CD4-positive, CD25-positive, alpha-beta regulatory T cell (primary cell): ENCODE measurements at regions not wholly inside any gene's neighbourhood (a gene's known extent, or its start where the extent isn't known, plus 50 kb on each side); places are given as distances from the start of the nearest gene placed in this dataset.
A peak's percentile ranks its signal among the peaks of the same experiment; 100 is the strongest.

ENCODE experiments used
- ATAC-seq, 2 donors: fragments of 150-1000 bp; cut with Tn5 transposase; one replicate each; pipeline ENCODE4 v1.10.0; 2021; ENCODE audit warnings: low read depth in 2 of 2, moderate number of reproducible peaks in 2 of 2, moderate library complexity in 1 of 2
- DNase-seq, 3 donors: peaks; one replicate each; pipeline versions ENCODE4 v3.0.0 to v3.0.0-alpha.2; 2012 to 2022; ENCODE audit warnings: mixed read lengths in 1 of 3
- H3K27ac ChIP-seq: one replicate; pipeline ENCODE4 v1.7.0; 2013; ENCODE audit warnings: mild to moderate bottlenecking, low read length; ENCODE audit not compliant: insufficient read depth, poor library complexity, severe bottlenecking
- H3K27me3 ChIP-seq: one replicate; pipeline ENCODE4 v1.7.0; 2013; ENCODE audit warnings: low read length; ENCODE audit not compliant: control insufficient read depth, insufficient read depth
- H3K36me3 ChIP-seq: one replicate; pipeline ENCODE4 v1.7.0; 2013; ENCODE audit warnings: mild to moderate bottlenecking, low read length, moderate library complexity; ENCODE audit not compliant: control insufficient read depth, insufficient read depth
- H3K4me1 ChIP-seq: 2 replicates; pipeline ENCODE4 v1.7.0; 2013; ENCODE audit warnings: mild to moderate bottlenecking, low read length; ENCODE audit not compliant: insufficient read depth, control insufficient read depth, poor library complexity, severe bottlenecking
- H3K4me3 ChIP-seq: one replicate; pipeline ENCODE4 v1.7.0; 2013; ENCODE audit warnings: low read depth, mild to moderate bottlenecking, low read length, moderate library complexity
- H3K9me3 ChIP-seq, 2 experiments: 1 replicate in 1 of 2; 2 replicates in 1 of 2; pipeline ENCODE4 v1.7.0; 2013; ENCODE audit warnings: low read length in 2 of 2, mild to moderate bottlenecking in 1 of 2, moderate library complexity in 1 of 2; ENCODE audit not compliant: control insufficient read depth in 2 of 2
- H3K27ac Mint-ChIP-seq, 3 donors: one replicate each; pipeline ENCODE4 v1.8.0; 2020 to 2022; ENCODE audit warnings: mild to moderate bottlenecking in 3 of 3, mixed read lengths in 3 of 3, moderate library complexity in 2 of 3
- H3K27me3 Mint-ChIP-seq: one replicate; pipeline ENCODE4 v1.8.0; 2022; ENCODE audit warnings: mild to moderate bottlenecking, mixed read lengths
- H3K36me3 Mint-ChIP-seq: one replicate; pipeline ENCODE4 v1.8.0; 2020; ENCODE audit warnings: mixed read lengths
- H3K4me1 Mint-ChIP-seq, 4 donors: one replicate each; pipeline ENCODE4 v1.8.0; 2020 to 2022; ENCODE audit warnings: mixed read lengths in 4 of 4, mild to moderate bottlenecking in 1 of 4
- H3K4me3 Mint-ChIP-seq, 4 donors: one replicate each; pipeline ENCODE4 v1.8.0; 2020 to 2022; ENCODE audit warnings: mild to moderate bottlenecking in 4 of 4, mixed read lengths in 4 of 4, moderate library complexity in 3 of 4
- H3K9me3 Mint-ChIP-seq, 7 donors: one replicate each; pipeline ENCODE4 v1.8.0; 2020 to 2022; ENCODE audit warnings: mixed read lengths in 7 of 7, mild to moderate bottlenecking in 3 of 7, moderate library complexity in 2 of 7

- Mint-ChIP-seq H3K9me3 (peaks cover 0 to 5% (median 0%) of the 10 kb centered on the region in 7 donors), H3K36me3 (peaks cover 7% of the 10 kb centered on the region), H3K27ac (no peak overlapping the region), H3K4me1 (peaks cover 0 to 22% (median 7%) of the 10 kb centered on the region in 4 donors), H3K27me3 (peaks cover 4% of the 10 kb centered on the region), H3K4me3 (no peak overlapping the region)
- H3K36me3 ChIP-seq: no peaks in the 10 kb centered on the region
- DNase-seq (no peak), ATAC-seq (no peak)
- H3K27ac ChIP-seq: no peak overlapping the region
- no peaks in the 10 kb centered on the region for H3K27me3 ChIP-seq
- H3K4me1 ChIP-seq: peaks cover 9% of the 10 kb centered on the region
- no peak overlapping the region for H3K4me3 ChIP-seq
- H3K9me3 ChIP-seq: no peaks in the 10 kb centered on the region
Measured at GRCh38 chr12:107497231-107497630, 188.4 kb upstream of the PWP1 start.

GRCh38 chr12:107500307-107500706, 185.3 kb upstream of the PWP1 start:
- ATAC-seq (no peak), DNase-seq (no peak)
- Histone ChIP-seq H3K36me3 (no peaks in the 10 kb centered on the region), H3K27ac (no peak overlapping the region), H3K4me3 (no peak overlapping the region), H3K9me3 (no peaks in the 10 kb centered on the region), H3K27me3 (no peaks in the 10 kb centered on the region), H3K4me1 (no peaks in the 10 kb centered on the region)
- no peak overlapping the region for H3K4me3 Mint-ChIP-seq
- H3K9me3 Mint-ChIP-seq: peaks cover 0 to 7% (median 0%) of the 10 kb centered on the region in 7 donors
- peaks cover 7% of the 10 kb centered on the region for H3K36me3 Mint-ChIP-seq
- peaks cover 4% of the 10 kb centered on the region for H3K27me3 Mint-ChIP-seq
- peaks cover 0 to 8% (median under 1%) of the 10 kb centered on the region in 4 donors for H3K4me1 Mint-ChIP-seq
- peak overlapping the region in 1 of 3 donors; percentile 44 for H3K27ac Mint-ChIP-seq

GRCh38 chr12:107501681-107502080, 183.9 kb upstream of the PWP1 start:
- no peak for ATAC-seq

GRCh38 chr12:107503129-107503855, 182.3 kb upstream of the PWP1 start:
- H3K4me3 ChIP-seq: no peak overlapping the region
- H3K27me3 Mint-ChIP-seq: no peaks in the 10 kb centered on the region
- H3K9me3 ChIP-seq: no peaks in the 10 kb centered on the region
- DNase-seq (no peak), ATAC-seq (no peak)
- no peak overlapping the region for H3K4me3 Mint-ChIP-seq
- peaks cover 0 to 3% (median 0%) of the 10 kb centered on the region in 7 donors for H3K9me3 Mint-ChIP-seq
- peaks cover 0 to 8% (median 4%) of the 10 kb centered on the region in 4 donors for H3K4me1 Mint-ChIP-seq
- H3K36me3 ChIP-seq: no peaks in the 10 kb centered on the region
- H3K27ac ChIP-seq: no peak overlapping the region
- H3K27me3 ChIP-seq: no peaks in the 10 kb centered on the region
- no peaks in the 10 kb centered on the region for H3K36me3 Mint-ChIP-seq
- no peak overlapping the region for H3K27ac Mint-ChIP-seq
- no peaks in the 10 kb centered on the region for H3K4me1 ChIP-seq

More at GRCh38 chr12:107501681-107502080, 183.9 kb upstream of the PWP1 start:
- no peak overlapping the region for H3K27ac Mint-ChIP-seq
- peaks cover 7% of the 10 kb centered on the region for H3K36me3 Mint-ChIP-seq
- peaks cover 0 to 8% (median 0%) of the 10 kb centered on the region in 7 donors for H3K9me3 Mint-ChIP-seq
- DNase-seq: no peak
- H3K36me3 ChIP-seq: no peaks in the 10 kb centered on the region
- no peaks in the 10 kb centered on the region for H3K27me3 ChIP-seq
- H3K4me3 ChIP-seq: no peak overlapping the region
- no peak overlapping the region for H3K4me3 Mint-ChIP-seq
- H3K27me3 Mint-ChIP-seq: no peaks in the 10 kb centered on the region
- H3K4me1 ChIP-seq: no peaks in the 10 kb centered on the region
- H3K27ac ChIP-seq: no peak overlapping the region
- H3K4me1 Mint-ChIP-seq: peaks cover 0 to 8% (median under 1%) of the 10 kb centered on the region in 4 donors
- H3K9me3 ChIP-seq: no peaks in the 10 kb centered on the region

- H3K27ac Mint-ChIP-seq: peak overlapping the region in 1 of 3 donors; percentile 9
- no peaks in the 10 kb centered on the region for H3K36me3 Mint-ChIP-seq
- peaks cover 0 to 3% (median 0%) of the 10 kb centered on the region in 7 donors for H3K9me3 Mint-ChIP-seq
- no peak overlapping the region for H3K4me3 Mint-ChIP-seq
- no peak overlapping the region for H3K4me3 ChIP-seq
- H3K9me3 ChIP-seq: no peaks in the 10 kb centered on the region
- no peaks in the 10 kb centered on the region for H3K27me3 ChIP-seq
- H3K27me3 Mint-ChIP-seq: no peaks in the 10 kb centered on the region
- no peak for DNase-seq
- H3K4me1 ChIP-seq: no peaks in the 10 kb centered on the region
- ATAC-seq: no peak
- peaks cover 0 to 8% (median 4%) of the 10 kb centered on the region in 4 donors for H3K4me1 Mint-ChIP-seq
- no peaks in the 10 kb centered on the region for H3K36me3 ChIP-seq
- no peak overlapping the region for H3K27ac ChIP-seq
Measured at GRCh38 chr12:107503887-107504885, 181.4 kb upstream of the PWP1 start.

GRCh38 chr12:107509421-107509820, 176.2 kb upstream of the PWP1 start:
- peaks cover 3% of the 10 kb centered on the region for H3K36me3 Mint-ChIP-seq
- ATAC-seq: no peak
- H3K27me3 Mint-ChIP-seq: no peaks in the 10 kb centered on the region

GRCh38 chr12:107510211-107510610, 175.4 kb upstream of the PWP1 start:
- Mint-ChIP-seq H3K9me3 (peaks cover 0 to 3% (median 0%) of the 10 kb centered on the region in 7 donors), H3K27me3 (no peaks in the 10 kb centered on the region), H3K27ac (no peak overlapping the region), H3K4me1 (peaks cover 0 to 18% (median 5%) of the 10 kb centered on the region in 4 donors), H3K4me3 (no peak overlapping the region), H3K36me3 (peaks cover 3% of the 10 kb centered on the region)
- no peak for DNase-seq
- no peak for ATAC-seq
- Histone ChIP-seq H3K27ac (no peak overlapping the region), H3K36me3 (no peaks in the 10 kb centered on the region), H3K27me3 (no peaks in the 10 kb centered on the region), H3K4me1 (no peaks in the 10 kb centered on the region), H3K4me3 (no peak overlapping the region), H3K9me3 (no peaks in the 10 kb centered on the region)

More at GRCh38 chr12:107509421-107509820, 176.2 kb upstream of the PWP1 start:
- no peaks in the 10 kb centered on the region for H3K4me1 ChIP-seq
- Mint-ChIP-seq H3K9me3 (peaks cover 0 to 3% (median 0%) of the 10 kb centered on the region in 7 donors), H3K4me3 (no peak overlapping the region), H3K4me1 (peaks cover 0 to 16% (median 3%) of the 10 kb centered on the region in 4 donors), H3K27ac (no peak overlapping the region)
- H3K9me3 ChIP-seq: no peaks in the 10 kb centered on the region
- no peak for DNase-seq
- H3K27me3 ChIP-seq: no peaks in the 10 kb centered on the region
- H3K36me3 ChIP-seq: no peaks in the 10 kb centered on the region
- no peak overlapping the region for H3K27ac ChIP-seq
- H3K4me3 ChIP-seq: no peak overlapping the region
